GOT3 (cell line): ENCODE measurements at regions not wholly inside any gene's neighbourhood (a gene's known extent, or its start where the extent isn't known, plus 50 kb on each side); places are given as distances from the start of the nearest gene placed in this dataset.

Source experiments
- DNase-seq: peaks from one replicate; lab custom pipeline; 2025; ENCODE audit warnings: mixed read lengths; lab: John Stamatoyannopoulos, UW

DNA sequence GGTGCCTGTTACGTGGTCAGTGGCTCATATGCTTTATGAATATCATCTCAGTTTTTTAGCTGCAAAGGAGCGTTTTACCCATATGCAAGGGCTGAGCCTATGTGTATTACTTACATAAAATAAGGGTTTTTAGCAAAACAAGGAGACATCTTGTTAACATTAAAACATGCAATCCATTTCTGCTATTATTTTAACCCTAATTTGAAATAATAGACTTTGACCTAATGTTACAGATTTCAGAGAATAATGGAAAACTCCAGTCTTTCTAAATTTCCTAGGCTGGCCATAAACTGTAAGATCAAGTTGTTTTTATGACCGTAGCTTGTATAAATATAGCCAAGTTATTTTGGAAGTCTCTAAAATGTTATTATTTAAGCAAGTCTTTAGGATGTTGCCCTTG lies 121.1 kb upstream of the SEMA6A start:
- DNase-seq: no peak

DNA sequence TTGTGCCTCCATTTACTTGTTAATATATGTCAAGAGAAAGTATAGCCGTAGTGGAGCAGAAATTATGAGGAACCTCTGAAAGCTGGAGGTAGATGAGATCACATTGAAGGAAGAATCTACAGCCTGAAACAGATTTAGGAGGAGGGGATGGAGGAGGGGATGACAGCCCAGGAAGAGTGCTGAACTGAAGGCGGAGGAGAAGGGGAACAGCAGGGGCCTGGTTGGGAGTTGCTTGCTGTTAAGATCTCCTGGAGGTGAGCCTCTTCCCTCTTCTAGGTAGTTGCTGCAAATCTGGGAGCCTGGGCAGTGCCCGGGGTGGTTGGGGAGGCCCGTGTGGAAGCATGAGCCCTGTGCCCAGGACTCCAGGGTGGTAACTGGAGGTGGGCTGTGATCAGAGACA lies 111.8 kb upstream of the SEMA6A start:
- no peak for DNase-seq

DNA sequence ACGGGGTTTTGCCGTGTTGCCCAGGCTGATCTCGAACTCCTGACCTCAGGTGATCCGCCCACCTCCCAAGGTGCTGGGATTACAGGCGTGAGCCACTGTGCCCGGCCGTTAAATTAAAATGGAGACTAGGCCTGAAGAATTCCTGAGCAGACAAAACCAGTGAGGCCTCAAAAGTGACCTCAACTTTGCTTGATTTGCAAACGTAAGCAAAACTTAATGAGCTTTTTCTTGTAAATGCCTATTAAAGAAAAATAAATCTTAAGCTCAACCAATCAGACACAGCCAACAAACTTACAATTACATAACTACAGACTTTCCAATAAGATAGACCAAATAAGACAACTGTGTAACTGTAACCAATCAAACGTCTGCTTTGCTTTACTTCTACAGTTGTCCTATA lies 111.3 kb upstream of the SEMA6A start:
- DNase-seq: no peak

DNA sequence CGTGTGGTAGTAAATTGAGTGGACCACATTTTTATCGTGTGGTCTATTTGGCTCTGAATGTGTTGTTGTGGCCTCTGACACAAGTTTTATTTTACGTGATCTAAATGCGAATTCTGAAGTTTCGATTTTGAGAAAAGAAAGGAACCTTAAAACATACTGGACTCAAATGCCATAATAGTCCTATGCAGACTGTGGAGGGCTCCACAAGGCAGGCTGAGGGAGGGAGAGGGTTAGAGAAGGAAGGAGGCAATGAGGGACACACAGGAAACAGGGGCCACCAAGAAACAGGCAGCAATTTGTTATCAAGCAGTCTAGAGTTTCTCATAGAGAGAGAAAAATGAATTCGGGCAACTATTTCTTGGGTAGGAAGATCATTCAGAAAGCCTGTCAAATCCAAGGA lies 110.4 kb upstream of the SEMA6A start:
- no peak for DNase-seq

DNA sequence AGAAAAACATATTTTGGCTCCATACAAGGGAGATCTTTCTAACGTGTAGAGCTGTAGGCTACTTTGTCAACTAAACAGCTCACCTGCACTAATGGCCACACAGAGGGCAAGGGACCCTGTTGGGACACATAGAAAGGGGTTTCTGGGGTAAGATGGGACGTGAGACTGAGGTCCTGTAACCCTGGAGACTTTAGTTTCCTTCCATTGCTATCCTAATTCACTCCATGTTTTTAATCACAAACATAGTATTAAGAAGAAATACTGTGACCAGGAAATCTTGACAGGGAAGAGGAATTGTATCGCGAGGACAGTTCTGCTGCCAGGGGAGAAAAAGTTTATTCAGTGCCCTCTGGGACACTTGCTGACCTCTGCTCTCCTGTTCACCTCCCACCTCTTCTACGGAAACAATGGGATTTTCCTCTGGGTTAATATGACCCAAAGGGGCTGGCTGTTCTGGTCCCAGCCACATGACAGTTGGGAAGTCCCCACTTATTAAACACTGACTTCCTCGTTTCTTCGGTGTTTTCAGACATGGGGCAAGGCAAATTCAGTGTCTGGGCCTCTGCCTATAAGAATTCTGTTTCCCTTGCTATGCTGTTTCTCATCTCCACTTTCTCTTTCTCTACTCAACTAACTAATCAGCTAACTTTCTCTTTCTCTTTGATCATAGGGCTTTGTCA lies 106.9 kb upstream of the SEMA6A start:
- no peak for DNase-seq

DNA sequence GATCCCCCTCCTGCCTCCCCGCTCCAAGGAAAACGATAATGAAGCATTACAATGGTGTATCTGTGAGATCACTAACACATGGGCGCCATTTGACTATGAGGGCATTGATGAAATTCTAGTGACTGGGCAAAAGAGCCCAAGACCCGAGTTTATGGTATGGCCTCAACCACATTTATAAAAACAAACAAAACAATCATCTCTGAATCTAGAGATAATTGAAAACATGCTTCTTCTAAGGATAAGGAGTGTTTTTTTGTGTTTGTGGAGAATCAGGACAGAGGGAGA lies 100.9 kb upstream of the SEMA6A start:
- no peak for DNase-seq

DNA sequence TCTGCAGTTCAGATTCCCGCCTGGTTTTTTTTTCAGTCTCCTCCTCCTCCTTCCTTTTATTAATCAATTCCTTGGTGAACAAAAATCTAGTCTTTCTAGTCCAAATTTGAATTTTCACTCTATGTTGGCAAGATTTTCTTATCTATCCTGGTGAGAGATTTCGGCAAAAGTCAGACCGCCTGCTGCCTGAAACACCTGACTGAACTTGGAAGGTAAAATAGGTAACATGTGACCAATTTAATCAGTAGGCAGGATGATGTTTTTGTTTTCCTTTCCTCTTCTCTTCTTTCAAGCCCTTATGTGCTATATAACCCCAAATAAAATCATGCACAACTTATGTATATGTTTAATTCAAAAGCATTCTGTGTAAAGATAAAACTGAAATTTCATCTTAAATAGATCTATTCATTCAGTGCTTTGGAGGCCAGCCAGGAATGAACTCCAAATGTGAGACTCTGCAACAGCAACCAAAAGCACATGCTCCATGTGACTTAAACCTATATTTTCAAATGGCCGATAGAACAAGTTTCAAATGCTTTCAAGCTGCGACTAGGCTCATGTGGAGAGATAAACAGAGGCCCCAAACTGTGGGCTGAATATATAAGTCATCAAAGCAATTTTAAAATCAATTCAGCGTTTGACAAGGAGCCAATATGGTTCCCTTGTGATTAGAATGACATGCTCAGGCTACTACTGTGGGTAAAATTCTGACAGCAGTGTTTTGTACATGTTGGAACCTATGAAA lies 100.4 kb upstream of the SEMA6A start:
- DNase-seq: no peak

DNA sequence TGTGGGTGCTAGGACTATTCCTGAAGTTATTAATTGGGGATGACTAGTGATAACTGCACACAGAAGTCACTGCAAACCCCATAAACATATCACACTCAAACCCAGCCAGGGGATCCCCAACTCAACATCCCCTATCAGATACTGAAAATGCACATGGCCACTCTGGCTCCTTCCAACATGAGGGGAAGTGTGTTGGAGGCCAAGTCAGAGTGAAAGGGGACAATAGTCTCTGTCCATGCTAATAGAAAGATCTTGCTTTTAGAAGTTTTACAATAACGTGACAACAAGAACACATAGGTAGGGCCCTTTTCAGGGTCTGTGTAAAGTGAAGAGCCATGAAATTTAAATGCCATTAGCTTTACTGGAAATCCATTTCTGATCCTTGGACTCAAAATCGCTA lies 98.8 kb upstream of the SEMA6A start:
- no peak for DNase-seq

DNA sequence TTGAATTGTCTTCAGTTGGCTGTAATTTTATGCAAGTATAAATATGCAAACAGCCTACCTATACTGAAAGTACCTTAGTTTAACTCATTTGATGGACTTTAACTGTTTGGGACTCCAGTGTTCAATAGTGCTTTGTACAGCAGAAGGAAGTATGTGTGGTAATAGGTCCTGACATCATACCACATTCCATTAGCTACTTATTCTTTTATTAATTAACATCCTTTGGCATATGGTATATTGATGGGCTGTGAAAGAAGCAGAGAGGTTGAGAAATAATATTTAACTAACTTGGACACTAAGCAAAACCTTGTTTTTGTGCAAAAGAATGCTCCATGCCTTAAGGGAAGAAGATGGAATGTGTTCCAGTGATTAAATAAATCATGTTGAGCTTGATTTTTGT lies 97.6 kb upstream of the SEMA6A start:
- no peak for DNase-seq

DNA sequence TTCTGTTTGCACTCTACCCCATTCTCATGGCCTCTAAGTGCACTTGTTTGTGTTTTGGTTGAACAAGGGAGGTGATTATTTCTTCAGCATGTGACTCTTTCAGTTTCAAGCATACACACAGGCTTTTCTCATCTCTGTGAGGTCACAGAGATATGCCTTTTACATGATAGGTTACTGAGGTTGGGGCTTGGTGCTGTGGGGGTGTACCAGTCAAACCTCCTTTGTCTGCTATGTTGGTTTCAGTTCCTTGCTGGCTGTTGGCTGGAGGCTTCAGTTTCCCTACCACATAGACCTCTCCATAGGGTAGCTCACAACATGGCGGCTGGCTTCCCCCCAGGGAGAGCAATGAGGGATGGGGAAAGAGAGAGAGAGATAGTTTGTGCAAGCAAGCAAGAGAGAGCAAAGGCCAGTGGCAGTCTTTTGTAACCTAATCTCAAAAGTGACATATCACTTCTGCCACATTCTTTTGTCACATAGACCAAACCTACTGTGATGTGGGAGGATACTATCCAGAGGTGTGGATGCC lies 96.7 kb upstream of the SEMA6A start:
- DNase-seq: no peak

DNA sequence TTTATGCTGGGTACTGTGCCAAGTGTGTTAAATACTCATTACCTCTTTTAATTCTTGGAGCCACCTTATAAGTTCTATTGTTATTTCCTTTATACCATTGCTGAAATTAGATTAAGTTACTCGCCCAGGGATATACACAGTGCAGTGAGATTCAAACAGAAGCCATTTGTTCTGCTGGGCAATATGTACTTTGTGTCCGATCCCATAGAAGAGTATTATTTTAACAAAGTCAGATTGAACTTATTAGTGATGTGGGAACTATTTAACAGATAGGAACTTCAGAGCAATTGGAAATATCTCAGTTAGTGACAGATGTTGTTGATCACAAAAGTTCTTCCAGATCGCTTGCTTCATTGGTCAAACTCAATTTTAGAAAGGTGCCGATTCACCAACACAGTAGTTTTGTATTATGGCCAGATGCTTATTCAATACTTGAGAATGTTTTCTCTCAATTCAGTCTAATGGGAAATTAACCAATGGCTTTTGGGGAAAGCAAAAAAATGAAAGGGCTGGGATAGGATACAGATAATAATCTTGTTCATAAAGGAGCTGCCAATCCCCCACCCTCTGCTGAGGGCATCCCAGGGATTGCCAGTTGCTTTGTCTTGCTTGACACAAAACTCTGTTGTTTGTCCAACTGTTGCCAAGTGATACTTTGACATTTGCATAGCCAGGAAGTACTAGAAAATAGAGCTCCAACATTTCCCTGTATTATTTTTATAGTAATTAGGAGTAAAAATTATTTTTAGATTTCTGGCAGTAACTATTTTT lies 94.8 kb upstream of the SEMA6A start:
- DNase-seq: no peak

DNA sequence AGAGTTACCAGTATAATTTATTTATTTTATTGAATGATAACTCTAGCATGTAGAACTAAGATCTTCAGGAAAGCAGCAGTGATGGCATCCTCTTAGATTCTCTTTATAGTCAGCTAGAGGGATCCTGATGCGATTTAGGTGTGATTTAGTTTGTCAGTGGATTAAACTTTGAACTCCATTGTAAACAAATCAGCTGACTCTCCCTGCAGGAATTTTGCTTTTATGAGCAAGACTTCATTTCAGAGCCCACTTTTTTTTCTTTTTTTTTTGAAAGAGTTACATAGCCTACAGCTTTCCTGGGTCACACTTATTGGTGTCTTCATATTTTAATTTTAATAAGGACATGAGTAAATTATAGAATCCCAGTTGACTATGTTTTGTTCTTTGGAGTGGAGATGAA lies 93.8 kb upstream of the SEMA6A start:
- no peak for DNase-seq

DNA sequence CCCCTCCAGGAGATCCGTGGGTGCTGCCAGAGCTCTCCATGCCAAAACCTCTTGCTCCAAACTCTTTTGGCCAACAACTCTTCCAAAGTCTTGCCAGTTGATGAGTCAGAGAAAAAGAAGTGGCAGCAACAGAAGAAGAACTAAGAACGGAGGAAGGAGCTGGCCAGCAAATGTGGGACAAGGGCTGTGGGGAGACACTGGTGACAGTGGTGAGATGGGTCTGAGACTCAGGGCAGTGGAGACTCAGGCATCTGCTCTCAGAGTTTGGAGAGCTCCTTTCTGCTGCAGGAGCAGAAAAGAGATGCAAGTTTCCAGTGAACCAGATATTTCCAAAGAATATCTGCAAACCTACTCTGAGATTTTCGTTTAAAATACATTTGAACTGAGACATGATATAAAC lies 92.3 kb upstream of the SEMA6A start:
- DNase-seq: no peak

DNA sequence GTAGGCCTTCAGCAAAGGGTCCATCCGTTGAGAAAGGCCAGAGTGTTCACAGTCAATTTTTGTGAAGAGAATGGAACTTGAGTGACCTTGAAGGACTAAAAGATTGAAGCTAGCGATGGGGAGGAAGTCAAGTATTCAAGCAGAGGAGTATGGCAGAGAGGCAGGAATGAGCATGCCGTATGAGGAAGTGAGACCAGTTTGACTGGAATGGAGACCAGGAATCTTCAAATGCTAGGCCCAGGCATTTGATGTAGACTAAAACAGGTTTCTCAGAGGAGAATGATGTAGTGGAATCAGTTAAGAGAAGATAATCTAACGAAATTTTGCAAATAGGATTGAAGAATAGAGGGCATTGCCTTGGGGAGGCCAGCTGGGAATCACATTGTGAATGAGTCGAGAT lies 90.4 kb upstream of the SEMA6A start:
- DNase-seq: no peak

DNA sequence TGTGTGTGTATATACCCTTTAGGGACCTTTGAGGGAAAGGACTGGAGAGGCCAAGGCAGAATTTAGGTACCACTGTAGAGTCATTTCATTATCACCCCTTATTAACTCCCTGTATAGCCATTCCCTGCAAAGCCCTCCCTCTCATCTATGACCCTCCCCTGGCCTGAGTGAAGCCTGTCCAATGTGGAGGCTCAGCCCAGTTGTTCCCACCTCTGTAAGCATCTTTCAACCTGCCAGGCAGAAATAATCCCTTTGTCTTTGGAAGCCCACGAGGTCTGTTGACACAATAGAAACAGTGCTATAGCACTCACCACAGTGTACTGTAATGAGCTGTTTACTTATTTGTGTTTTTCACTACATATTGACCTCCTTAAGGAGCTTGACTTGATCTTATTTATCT lies 88.5 kb upstream of the SEMA6A start:
- no peak for DNase-seq

DNA sequence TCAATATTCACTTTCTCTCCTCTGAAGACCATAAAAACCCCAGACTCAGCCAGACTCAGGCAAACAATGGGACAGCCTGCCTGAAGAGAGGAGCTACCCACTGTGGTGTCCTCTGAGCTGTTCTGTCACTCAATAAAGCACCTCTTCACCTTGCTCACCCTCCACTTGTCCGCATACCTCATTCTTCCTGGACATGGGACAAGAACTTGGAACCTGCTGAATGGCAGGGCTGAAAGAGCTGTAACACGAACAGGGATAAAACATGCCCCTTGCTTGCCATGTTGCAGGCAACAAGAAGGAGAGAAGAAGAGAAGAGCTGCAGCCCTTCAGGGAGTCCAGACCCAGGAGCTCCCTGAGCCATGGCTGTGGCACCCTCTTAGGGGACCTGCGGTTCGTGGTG lies 86.8 kb upstream of the SEMA6A start:
- DNase-seq: no peak

DNA sequence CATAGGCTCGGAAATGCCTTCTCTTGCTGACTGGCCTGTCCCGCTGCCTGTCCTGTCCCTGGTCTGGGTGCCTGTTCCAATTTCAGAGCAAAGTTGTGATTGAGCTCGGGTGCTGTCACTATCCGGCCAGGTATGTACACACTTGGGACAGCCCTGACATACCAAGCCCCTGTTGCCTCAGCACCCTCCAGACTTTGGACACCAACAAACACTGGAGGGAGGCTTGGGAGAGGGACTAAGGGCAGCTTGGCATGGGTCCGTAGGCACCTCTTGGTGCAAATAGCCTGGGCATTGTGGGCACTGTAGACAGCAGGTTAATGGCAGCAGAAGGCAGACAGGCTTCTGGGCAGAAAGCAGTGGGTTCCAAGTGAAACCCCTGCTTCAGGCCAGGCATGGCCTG lies 86.3 kb upstream of the SEMA6A start:
- DNase-seq: no peak

DNA sequence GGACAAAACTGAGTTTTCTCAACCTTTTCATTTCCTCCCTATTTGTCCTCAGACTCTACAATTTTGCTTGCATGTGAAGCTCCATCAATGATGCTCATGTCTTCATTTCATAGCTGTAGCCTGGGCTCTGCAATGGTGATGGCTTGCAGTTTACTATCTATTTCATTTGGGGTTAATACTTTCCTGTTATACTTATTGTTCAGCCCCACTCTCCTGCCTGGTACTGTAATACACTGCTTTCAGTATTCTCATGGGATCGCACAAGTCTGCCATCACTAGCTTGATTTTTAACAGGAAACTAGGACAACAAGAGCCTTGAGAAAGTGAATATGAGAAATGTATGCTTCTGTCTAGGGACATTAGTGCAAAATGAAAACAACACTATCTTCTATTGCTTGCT lies 84.2 kb upstream of the SEMA6A start:
- DNase-seq: no peak

DNA sequence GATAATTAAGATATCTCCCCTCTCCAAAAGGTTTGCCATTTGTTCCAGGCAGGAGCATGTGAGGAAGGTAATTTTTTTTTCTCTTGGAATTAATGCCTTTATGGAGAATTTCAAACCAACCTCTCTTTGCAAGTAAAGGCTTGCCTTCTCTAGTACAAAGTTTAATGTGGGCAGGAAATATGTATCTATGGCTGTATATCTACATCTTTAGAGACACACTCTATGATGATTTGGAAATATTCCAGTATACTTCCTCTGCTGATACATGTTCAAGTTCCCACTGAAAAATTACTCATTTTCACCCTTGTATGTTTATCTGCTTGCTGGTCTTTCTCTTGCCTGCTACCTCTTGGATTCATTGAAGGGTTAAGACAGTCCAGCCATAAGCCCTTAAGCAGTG lies 83.5 kb upstream of the SEMA6A start:
- no peak for DNase-seq

DNA sequence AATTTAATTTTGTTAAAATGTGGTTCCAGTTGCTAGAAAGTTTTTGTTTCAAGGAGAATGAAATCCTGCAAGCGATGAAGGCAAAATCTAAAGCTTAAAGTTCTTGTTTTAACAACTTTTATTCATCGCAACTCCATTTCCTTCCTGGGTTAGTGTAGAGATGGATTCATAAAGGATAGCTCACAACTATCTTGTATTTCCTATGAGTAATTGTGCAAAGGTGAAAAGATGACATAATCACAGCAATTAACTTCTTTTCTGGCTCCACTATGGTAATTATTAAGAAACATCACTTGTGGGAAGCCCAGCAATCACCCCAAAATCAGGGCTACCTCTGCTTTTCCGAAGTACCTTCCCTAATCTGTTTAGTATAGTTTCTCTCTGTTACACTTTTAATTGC lies 80.8 kb upstream of the SEMA6A start:
- DNase-seq: no peak

DNA sequence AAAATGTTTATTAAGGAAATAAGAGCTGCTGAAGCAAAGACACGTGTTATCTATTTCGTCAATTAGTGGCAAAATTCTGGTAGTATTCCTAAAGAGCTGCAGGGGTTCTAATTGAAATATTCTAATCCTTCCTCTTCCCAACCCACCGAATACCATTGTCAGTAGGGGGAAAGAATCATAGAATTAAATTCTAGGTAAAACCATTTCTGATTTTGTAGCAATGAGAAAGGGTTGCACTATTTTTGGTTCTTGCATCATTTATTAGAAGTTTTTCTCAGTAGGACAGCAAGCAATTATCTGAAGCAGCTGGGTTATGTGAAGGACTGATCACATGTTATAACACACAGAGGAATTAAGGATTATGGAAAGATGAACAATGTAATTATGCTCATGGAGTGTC lies 80.3 kb upstream of the SEMA6A start:
- no peak for DNase-seq

DNA sequence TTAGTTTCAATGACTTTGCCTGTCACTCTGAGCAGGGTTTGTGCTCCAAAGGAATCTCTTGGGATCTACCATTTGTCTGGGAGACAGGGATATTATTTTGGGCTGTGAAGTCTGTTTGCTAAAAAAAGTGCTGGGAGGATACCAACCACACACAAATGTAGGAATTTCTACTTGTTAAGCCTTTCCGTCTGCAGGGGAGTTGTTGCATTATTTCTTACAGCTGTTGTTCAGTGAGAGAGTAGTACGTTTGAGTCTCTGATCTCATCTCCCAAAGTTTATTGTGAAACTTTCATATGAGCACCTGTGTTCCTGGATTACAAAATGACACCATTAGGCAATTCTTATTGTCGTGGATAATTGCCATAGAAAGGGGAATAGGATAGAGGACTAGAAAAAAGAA lies 78.3 kb upstream of the SEMA6A start:
- no peak for DNase-seq

DNA sequence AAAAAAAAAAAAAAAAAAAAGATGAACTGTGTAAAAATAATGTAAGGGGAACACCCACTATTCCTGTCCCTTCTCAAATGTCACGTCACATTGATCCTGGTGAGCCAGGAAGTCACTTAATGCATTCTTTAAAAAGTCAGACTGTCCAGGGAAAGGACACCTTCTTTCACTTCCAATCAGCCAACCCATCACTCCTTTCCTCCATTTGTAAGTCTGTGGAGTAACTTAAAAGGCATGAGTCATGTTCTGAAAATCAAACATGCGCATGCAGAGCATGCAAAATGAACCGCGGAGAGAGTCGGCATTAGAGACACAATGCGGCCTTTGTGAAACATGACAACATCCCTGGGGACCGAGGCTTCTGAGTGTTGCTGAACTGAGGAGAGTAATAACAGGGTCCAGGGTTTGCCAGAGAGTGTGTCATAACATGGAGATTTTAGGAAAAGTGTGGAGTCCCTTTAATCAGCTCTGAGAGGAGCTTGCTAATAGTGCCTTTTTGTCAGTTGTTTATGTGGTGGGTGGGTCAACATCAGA lies 77.6 kb upstream of the SEMA6A start:
- no peak for DNase-seq
